Karpas-422 (cell line): ENCODE measurements at regions not wholly inside any gene's neighbourhood (a gene's known extent, or its start where the extent isn't known, plus 50 kb on each side); places are given as distances from the start of the nearest gene placed in this dataset.

Source experiments
- DNase-seq: peaks from one replicate; pipeline ENCODE4 v3.0.0-alpha.2; 2015
- H2AFZ ChIP-seq: fragments of 200-600 bp; sonication (generic); 2 replicates; pipeline ENCODE4 v1.6.1; 2014; ENCODE audit warnings: antibody characterized with exemption, low read length, mixed read lengths
- H3K27ac ChIP-seq: fragments of 200-600 bp; sonication (generic); 2 replicates; pipeline ENCODE4 v1.5.1; 2014; ENCODE audit warnings: mild to moderate bottlenecking, low read length, moderate library complexity
- H3K27me3 ChIP-seq: fragments of 200-600 bp; sonication (generic); 2 replicates; pipeline ENCODE4 v1.6.1; 2014; ENCODE audit warnings: low read length, mixed read lengths
- H3K36me3 ChIP-seq: fragments of 200-600 bp; sonication (generic); 2 replicates; pipeline ENCODE4 v1.6.1; 2014; ENCODE audit warnings: low read length, mixed read lengths; ENCODE audit not compliant: insufficient read depth
- H3K4me1 ChIP-seq: fragments of 200-600 bp; sonication (generic); 2 replicates; pipeline ENCODE4 v1.6.1; 2014; ENCODE audit warnings: mild to moderate bottlenecking, low read length, mixed read lengths
- H3K4me2 ChIP-seq: fragments of 200-600 bp; sonication (generic); 2 replicates; pipeline ENCODE4 v1.6.1; 2014; ENCODE audit warnings: low read length, low read depth, mild to moderate bottlenecking; ENCODE audit not compliant: poor library complexity, severe bottlenecking
- H3K4me3 ChIP-seq: fragments of 200-600 bp; sonication (generic); 2 replicates; pipeline ENCODE4 v1.5.1; 2014; ENCODE audit warnings: mild to moderate bottlenecking, antibody characterized with exemption, low read length, mixed read lengths
- H3K79me2 ChIP-seq: fragments of 200-600 bp; sonication (generic); 2 replicates; pipeline ENCODE4 v1.6.1; 2014; ENCODE audit warnings: mild to moderate bottlenecking, low read length, mixed read lengths
- H3K9ac ChIP-seq: fragments of 200-600 bp; sonication (generic); 2 replicates; pipeline ENCODE4 v1.6.0; 2014; ENCODE audit warnings: low read length
- H3K9me2 ChIP-seq: fragments of 200-600 bp; sonication (generic), shearing (Covaris generic); replicated peaks from 2 replicates; pipeline ENCODE4 v1.6.0; 2014; ENCODE audit warnings: mild to moderate bottlenecking, low read length, moderate library complexity; ENCODE audit not compliant: insufficient read depth
- H3K9me3 ChIP-seq: fragments of 300-700, 200-600 bp; sonication (generic); 2 replicates; pipeline ENCODE4 v1.6.1; 2014; ENCODE audit warnings: low read length, mixed read lengths
- H4K20me1 ChIP-seq: fragments of 200-600 bp; sonication (generic); 2 replicates; pipeline ENCODE4 v1.6.1; 2014; ENCODE audit warnings: mild to moderate bottlenecking, antibody characterized with exemption, low read length, low read depth; ENCODE audit not compliant: insufficient read depth

GRCh38 chr6:122008101-122008999 lies 391.1 kb upstream of the HSF2 start:
- no peaks in the 10 kb centered on the region for H3K9me3 ChIP-seq
- H4K20me1 ChIP-seq: no peaks in the 10 kb centered on the region
- no peaks in the 10 kb centered on the region for H3K9me2 ChIP-seq
- H3K9ac ChIP-seq: no peak overlapping the region
- no peaks in the 10 kb centered on the region for H3K36me3 ChIP-seq
- DNase-seq: no peak
- H3K27ac ChIP-seq: no peak overlapping the region
- H3K27me3 ChIP-seq: no peaks in the 10 kb centered on the region
- H3K79me2 ChIP-seq: no peaks in the 10 kb centered on the region
- H3K4me3 ChIP-seq: no peak overlapping the region
- no peak overlapping the region for H3K4me2 ChIP-seq
- no peaks in the 10 kb centered on the region for H3K4me1 ChIP-seq
- no peak overlapping the region for H2AFZ ChIP-seq

GRCh38 chr6:122009000-122009350 lies 390.5 kb upstream of the HSF2 start:
- H3K9me2 ChIP-seq: no peaks in the 10 kb centered on the region
- no peak overlapping the region for H2AFZ ChIP-seq
- H4K20me1 ChIP-seq: no peaks in the 10 kb centered on the region
- no peaks in the 10 kb centered on the region for H3K36me3 ChIP-seq
- H3K4me3 ChIP-seq: no peak overlapping the region
- no peak overlapping the region for H3K9ac ChIP-seq
- no peak for DNase-seq
- H3K4me1 ChIP-seq: no peaks in the 10 kb centered on the region
- no peaks in the 10 kb centered on the region for H3K79me2 ChIP-seq
- H3K9me3 ChIP-seq: no peaks in the 10 kb centered on the region
- no peak overlapping the region for H3K27ac ChIP-seq
- H3K4me2 ChIP-seq: no peak overlapping the region
- H3K27me3 ChIP-seq: no peaks in the 10 kb centered on the region

GRCh38 chr6:122012578-122012977 lies 386.9 kb upstream of the HSF2 start:
- Histone ChIP-seq H3K4me1 (no peaks in the 10 kb centered on the region), H3K9ac (no peak overlapping the region), H3K4me2 (no peak overlapping the region), H3K4me3 (no peak overlapping the region), H3K79me2 (no peaks in the 10 kb centered on the region), H3K27me3 (no peaks in the 10 kb centered on the region), H4K20me1 (no peaks in the 10 kb centered on the region), H3K9me2 (no peaks in the 10 kb centered on the region), H3K27ac (no peak overlapping the region), H2AFZ (no peak overlapping the region), H3K36me3 (no peaks in the 10 kb centered on the region), H3K9me3 (no peaks in the 10 kb centered on the region)
- DNase-seq: no peak

- Histone ChIP-seq H3K36me3 (no peaks in the 10 kb centered on the region), H3K9me2 (no peaks in the 10 kb centered on the region), H4K20me1 (no peaks in the 10 kb centered on the region), H3K4me3 (no peak overlapping the region), H3K9ac (no peak overlapping the region), H3K27ac (no peak overlapping the region), H3K4me1 (no peaks in the 10 kb centered on the region), H3K27me3 (no peaks in the 10 kb centered on the region), H3K79me2 (no peaks in the 10 kb centered on the region), H3K9me3 (no peaks in the 10 kb centered on the region), H2AFZ (no peak overlapping the region), H3K4me2 (no peak overlapping the region)
- DNase-seq: no peak
These were observed 384.5 kb upstream of the HSF2 start for GRCh38 chr6:122014961-122015360.

GRCh38 chr6:122020588-122021264 lies 378.7 kb upstream of the HSF2 start:
- Histone ChIP-seq H4K20me1 (no peaks in the 10 kb centered on the region), H3K79me2 (no peaks in the 10 kb centered on the region), H3K27ac (no peak overlapping the region), H3K9me3 (no peaks in the 10 kb centered on the region), H2AFZ (no peak overlapping the region), H3K4me3 (no peak overlapping the region), H3K9me2 (no peaks in the 10 kb centered on the region), H3K27me3 (no peaks in the 10 kb centered on the region), H3K36me3 (no peaks in the 10 kb centered on the region), H3K4me2 (no peak overlapping the region), H3K9ac (no peak overlapping the region), H3K4me1 (no peaks in the 10 kb centered on the region)
- DNase-seq: no peak

GRCh38 chr6:122025104-122025503 lies 374.3 kb upstream of the HSF2 start:
- no peaks in the 10 kb centered on the region for H3K36me3 ChIP-seq
- no peak for DNase-seq

GRCh38 chr6:122026582-122027369 lies 372.7 kb upstream of the HSF2 start:
- no peaks in the 10 kb centered on the region for H3K79me2 ChIP-seq
- H3K4me2 ChIP-seq: no peak overlapping the region
- H3K27me3 ChIP-seq: no peaks in the 10 kb centered on the region
- no peak for DNase-seq
- no peak overlapping the region for H2AFZ ChIP-seq
- H3K4me3 ChIP-seq: no peak overlapping the region
- no peak overlapping the region for H3K9ac ChIP-seq
- H3K36me3 ChIP-seq: no peaks in the 10 kb centered on the region
- no peaks in the 10 kb centered on the region for H4K20me1 ChIP-seq
- no peaks in the 10 kb centered on the region for H3K9me2 ChIP-seq
- H3K27ac ChIP-seq: no peak overlapping the region
- H3K4me1 ChIP-seq: no peaks in the 10 kb centered on the region
- no peaks in the 10 kb centered on the region for H3K9me3 ChIP-seq

More at GRCh38 chr6:122025104-122025503, 374.3 kb upstream of the HSF2 start:
- H3K9me2 ChIP-seq: no peaks in the 10 kb centered on the region
- no peaks in the 10 kb centered on the region for H4K20me1 ChIP-seq
- no peak overlapping the region for H3K27ac ChIP-seq
- H3K4me3 ChIP-seq: no peak overlapping the region
- no peak overlapping the region for H3K4me2 ChIP-seq
- H2AFZ ChIP-seq: no peak overlapping the region
- H3K79me2 ChIP-seq: no peaks in the 10 kb centered on the region
- H3K9me3 ChIP-seq: no peaks in the 10 kb centered on the region
- H3K9ac ChIP-seq: no peak overlapping the region
- H3K27me3 ChIP-seq: no peaks in the 10 kb centered on the region
- H3K4me1 ChIP-seq: no peaks in the 10 kb centered on the region

- Histone ChIP-seq H3K4me3 (no peak overlapping the region), H3K4me1 (no peaks in the 10 kb centered on the region), H2AFZ (no peak overlapping the region), H3K27ac (no peak overlapping the region), H3K4me2 (no peak overlapping the region), H3K9me3 (no peaks in the 10 kb centered on the region), H3K9me2 (no peaks in the 10 kb centered on the region), H3K9ac (no peak overlapping the region), H3K27me3 (no peaks in the 10 kb centered on the region), H3K36me3 (no peaks in the 10 kb centered on the region), H3K79me2 (no peaks in the 10 kb centered on the region), H4K20me1 (no peaks in the 10 kb centered on the region)
- no peak for DNase-seq
These were observed 370.4 kb upstream of the HSF2 start for GRCh38 chr6:122028933-122029522.
